ENCODE measurements at regions not wholly inside any gene's neighbourhood (a gene's known extent, or its start where the extent isn't known, plus 50 kb on each side); places are given as distances from the start of the nearest gene placed in this dataset.

DNA sequence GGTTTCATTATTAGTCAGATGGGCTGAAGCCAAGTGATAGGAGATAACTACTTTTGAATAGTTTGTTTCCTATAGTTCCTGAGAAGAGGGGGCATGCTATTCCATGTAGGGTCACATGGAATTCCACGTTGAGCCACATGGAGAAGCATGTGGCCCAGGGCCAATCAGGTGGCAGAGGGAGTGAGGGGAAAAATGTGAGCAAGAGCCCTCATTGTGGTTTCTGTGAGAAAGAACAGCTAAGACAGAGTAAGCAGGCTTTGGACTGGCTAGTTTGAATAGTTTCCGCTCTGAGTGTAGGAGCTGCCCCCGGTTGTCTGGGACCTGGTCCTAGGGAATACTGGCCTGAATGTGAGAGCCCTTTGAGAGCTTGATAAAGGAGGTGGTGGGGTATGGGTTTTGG lies 69.9 kb upstream of the CNTNAP4 start:
- no peaks in the 10 kb centered on the region for H3K36me3 ChIP-seq (replicated peaks in 1 of 2; ENCODE audit: control insufficient read depth in 1 of 2, insufficient read depth in 2 of 2, low read length in 2 of 2)
- no peak for DNase-seq (ENCODE audit: low spot score)
- no peaks in the 10 kb centered on the region for H3K27me3 ChIP-seq (ENCODE audit: control insufficient read depth in 1 of 2, insufficient read depth in 2 of 2, low read length in 2 of 2)
- H3K79me2 ChIP-seq (ENCODE audit: insufficient read depth, low read length), result no peaks in the 10 kb centered on the region
- in situ Hi-C loops (cut with HindIII; ENCODE audit: extremely low pct_ligation_motif_present, low pct_unique_long_range_greater_than_20kb), result no loop called here
- no peaks in the 10 kb centered on the region for H4K20me1 ChIP-seq (ENCODE audit: insufficient read depth, low read length)
- H3K27ac ChIP-seq (ENCODE audit: extremely low read length, insufficient read depth, low read length), result no peak overlapping the region
- H3K9ac ChIP-seq (ENCODE audit: insufficient read depth, low read depth, low read length), result no peak overlapping the region
- FAIRE-seq, result no peak
- H3K9me3 ChIP-seq (ENCODE audit: low read length), result 0 out of 2 replicates have a peak, but pooled peaks cover 7% of the 10 kb centered on the region
- no peak overlapping the region for H2AFZ ChIP-seq (ENCODE audit: low read length)
- no peaks in the 10 kb centered on the region for H3K4me1 ChIP-seq (ENCODE audit: insufficient read depth, low read length)
- no TSS peak for BruUV-seq (replicated peaks)
- ChIA-PET POLR2A (no interaction called here), CTCF (ENCODE audit: low intra/inter-chr PET ratio, low total read pairs) (no interaction called here)
- H3K4me3 ChIP-seq (replicated peaks in 1 of 3; ENCODE audit: insufficient read depth in 1 of 3, low read depth in 2 of 3, low read length in 3 of 3), result no peak overlapping the region
- intact Hi-C loops (cut with micrococcal nuclease; ENCODE audit: unreplicated experiment), result no loop called here
- H3K4me2 ChIP-seq (ENCODE audit: low read depth, low read length), result no peak overlapping the region
- WGBS (ENCODE audit: low lambda C conversion rate), result 23% methylated on average over 3 of the region's 3 CpGs
- TF ChIP-seq SETDB1 (CRISPR knock-in tag; IDR thresholded peaks at IDR 0.05; ENCODE audit: borderline replicate concordance), result no peak
- TF ChIP-seq, protein P1, sequence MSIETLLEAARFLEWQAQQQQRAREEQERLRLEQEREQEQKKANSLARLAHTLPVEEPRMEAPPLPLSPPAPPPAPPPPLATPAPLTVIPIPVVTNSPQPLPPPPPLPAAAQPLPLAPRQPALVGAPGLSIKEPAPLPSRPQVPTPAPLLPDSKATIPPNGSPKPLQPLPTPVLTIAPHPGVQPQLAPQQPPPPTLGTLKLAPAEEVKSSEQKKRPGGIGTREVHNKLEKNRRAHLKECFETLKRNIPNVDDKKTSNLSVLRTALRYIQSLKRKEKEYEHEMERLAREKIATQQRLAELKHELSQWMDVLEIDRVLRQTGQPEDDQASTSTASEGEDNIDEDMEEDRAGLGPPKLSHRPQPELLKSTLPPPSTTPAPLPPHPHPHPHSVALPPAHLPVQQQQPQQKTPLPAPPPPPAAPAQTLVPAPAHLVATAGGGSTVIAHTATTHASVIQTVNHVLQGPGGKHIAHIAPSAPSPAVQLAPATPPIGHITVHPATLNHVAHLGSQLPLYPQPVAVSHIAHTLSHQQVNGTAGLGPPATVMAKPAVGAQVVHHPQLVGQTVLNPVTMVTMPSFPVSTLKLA (IDR thresholded peaks at IDR 0.05), result peak; percentile 81
- ATAC-seq, result no peak

DNA sequence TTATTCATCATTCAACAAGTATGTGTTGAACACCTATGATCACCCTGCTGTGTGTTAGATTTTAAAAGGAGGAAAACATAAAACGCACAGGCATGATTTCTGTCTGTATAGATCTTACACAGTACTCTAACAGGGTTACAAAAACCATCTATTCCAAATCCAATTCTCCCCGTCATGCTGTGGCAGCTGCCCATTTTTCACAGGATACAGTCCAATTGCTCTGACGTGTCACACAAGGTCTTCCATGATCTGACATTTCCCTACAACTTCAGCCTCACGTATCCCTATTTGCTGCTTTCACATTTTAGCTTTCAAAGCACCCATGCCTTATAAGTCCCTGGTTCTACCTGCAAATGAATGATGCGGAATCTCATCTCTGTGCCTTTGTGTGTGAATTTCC lies 67.0 kb upstream of the CNTNAP4 start:
- no peak for DNase-seq (ENCODE audit: low spot score)
- Histone ChIP-seq H3K27ac (ENCODE audit: extremely low read length, insufficient read depth, low read length) (no peak overlapping the region), H4K20me1 (ENCODE audit: insufficient read depth, low read length) (no peaks in the 10 kb centered on the region), H3K36me3 (replicated peaks in 1 of 2; ENCODE audit: control insufficient read depth in 1 of 2, insufficient read depth in 2 of 2, low read length in 2 of 2) (no peaks in the 10 kb centered on the region), H2AFZ (ENCODE audit: low read length) (no peak overlapping the region), H3K27me3 (ENCODE audit: control insufficient read depth in 1 of 2, insufficient read depth in 2 of 2, low read length in 2 of 2) (no peaks in the 10 kb centered on the region), H3K9me3 (ENCODE audit: low read length) (0 out of 2 replicates have a peak, but pooled peaks cover 5% of the 10 kb centered on the region), H3K4me2 (ENCODE audit: low read depth, low read length) (no peak overlapping the region), H3K4me1 (ENCODE audit: insufficient read depth, low read length) (no peaks in the 10 kb centered on the region), H3K9ac (ENCODE audit: insufficient read depth, low read depth, low read length) (no peak overlapping the region), H3K4me3 (replicated peaks in 1 of 3; ENCODE audit: insufficient read depth in 1 of 3, low read depth in 2 of 3, low read length in 3 of 3) (no peak overlapping the region), H3K79me2 (ENCODE audit: insufficient read depth, low read length) (no peaks in the 10 kb centered on the region)
- POLR2A ChIA-PET, result no interaction called here
- ATAC-seq, result no peak
- WGBS (ENCODE audit: low lambda C conversion rate), result 11% methylated on average over 5 of the region's 5 CpGs
- CTCF ChIA-PET (ENCODE audit: low intra/inter-chr PET ratio, low total read pairs), result no interaction called here
- FAIRE-seq, result no peak
- in situ Hi-C loops (cut with HindIII; ENCODE audit: extremely low pct_ligation_motif_present, low pct_unique_long_range_greater_than_20kb), result no loop called here
- intact Hi-C loops (cut with micrococcal nuclease; ENCODE audit: unreplicated experiment), result no loop called here
- no TSS peak for BruUV-seq (replicated peaks)
- TF ChIP-seq CREB1 (IDR thresholded peaks at IDR 0.05) (0 out of 2 replicates have a peak, but pooled peaks have one; percentile 56), CREB1 (CRISPR knock-in tag; IDR thresholded peaks at IDR 0.05) (no peak), ZNF121 (CRISPR knock-in tag; IDR thresholded peaks at IDR 0.05) (no peak), RXRB (CRISPR knock-in tag; IDR thresholded peaks at IDR 0.05; ENCODE audit: borderline replicate concordance) (no peak)

All from HepG2 (cell line).